Astrocyte of the cerebellum (primary cell): ENCODE measurements at regions not wholly inside any gene's neighbourhood (a gene's known extent, or its start where the extent isn't known, plus 50 kb on each side); places are given as distances from the start of the nearest gene placed in this dataset.

Source experiments
- DNase-seq: peaks from one replicate; pipeline ENCODE4 v3.0.0-alpha.2; 2011; ENCODE audit warnings: low read depth
- H3K4me3 ChIP-seq: 2 replicates; pipeline ENCODE4 v1.5.1; 2011; ENCODE audit warnings: mild to moderate bottlenecking, low read depth, low read length, moderate library complexity
- in situ Hi-C: cut with HindIII; loops from 2 replicates; pipeline ENCODE4 v1.10.0; 2017; ENCODE audit warnings: low sequenced_read_pairs
- TF ChIP-seq, protein P1 (sequence below): IDR thresholded peaks from 2 replicates; pipeline ENCODE4 v1.5.1; 2012; ENCODE audit warnings: low read length, low read depth, moderate library complexity, mild to moderate bottlenecking; ENCODE audit errors: missing control alignments

GRCh38 chr6:164731539-164731938 lies 577.9 kb downstream of the C6orf118 start:
- TF ChIP-seq, protein P1, sequence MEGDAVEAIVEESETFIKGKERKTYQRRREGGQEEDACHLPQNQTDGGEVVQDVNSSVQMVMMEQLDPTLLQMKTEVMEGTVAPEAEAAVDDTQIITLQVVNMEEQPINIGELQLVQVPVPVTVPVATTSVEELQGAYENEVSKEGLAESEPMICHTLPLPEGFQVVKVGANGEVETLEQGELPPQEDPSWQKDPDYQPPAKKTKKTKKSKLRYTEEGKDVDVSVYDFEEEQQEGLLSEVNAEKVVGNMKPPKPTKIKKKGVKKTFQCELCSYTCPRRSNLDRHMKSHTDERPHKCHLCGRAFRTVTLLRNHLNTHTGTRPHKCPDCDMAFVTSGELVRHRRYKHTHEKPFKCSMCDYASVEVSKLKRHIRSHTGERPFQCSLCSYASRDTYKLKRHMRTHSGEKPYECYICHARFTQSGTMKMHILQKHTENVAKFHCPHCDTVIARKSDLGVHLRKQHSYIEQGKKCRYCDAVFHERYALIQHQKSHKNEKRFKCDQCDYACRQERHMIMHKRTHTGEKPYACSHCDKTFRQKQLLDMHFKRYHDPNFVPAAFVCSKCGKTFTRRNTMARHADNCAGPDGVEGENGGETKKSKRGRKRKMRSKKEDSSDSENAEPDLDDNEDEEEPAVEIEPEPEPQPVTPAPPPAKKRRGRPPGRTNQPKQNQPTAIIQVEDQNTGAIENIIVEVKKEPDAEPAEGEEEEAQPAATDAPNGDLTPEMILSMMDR, result no peak
- DNase-seq, result no peak
- in situ Hi-C loops, result no loop called here
- H3K4me3 ChIP-seq, result no peak overlapping the region

- no peak for DNase-seq
- TF ChIP-seq, protein P1, result no peak
- H3K4me3 ChIP-seq, result no peak overlapping the region
- in situ Hi-C loops, result no loop called here
Observed at GRCh38 chr6:164721460-164721859, 587.9 kb downstream of the C6orf118 start.

- H3K4me3 ChIP-seq, result no peak overlapping the region
- DNase-seq, result no peak
- in situ Hi-C loops, result no loop called here
- TF ChIP-seq, protein P1, result no peak
Observed at GRCh38 chr6:164700497-164700896, 608.9 kb downstream of the C6orf118 start.

- DNase-seq, result no peak
- in situ Hi-C loops, result loop anchor here (10.0 kb wide), 1 partner anchor 81 kb away; no protein-coding TSS in a partner anchor
- no peak overlapping the region for H3K4me3 ChIP-seq
- TF ChIP-seq, protein P1, result no peak
Observed at GRCh38 chr6:164695896-164696295, 613.5 kb downstream of the C6orf118 start.

DNA sequence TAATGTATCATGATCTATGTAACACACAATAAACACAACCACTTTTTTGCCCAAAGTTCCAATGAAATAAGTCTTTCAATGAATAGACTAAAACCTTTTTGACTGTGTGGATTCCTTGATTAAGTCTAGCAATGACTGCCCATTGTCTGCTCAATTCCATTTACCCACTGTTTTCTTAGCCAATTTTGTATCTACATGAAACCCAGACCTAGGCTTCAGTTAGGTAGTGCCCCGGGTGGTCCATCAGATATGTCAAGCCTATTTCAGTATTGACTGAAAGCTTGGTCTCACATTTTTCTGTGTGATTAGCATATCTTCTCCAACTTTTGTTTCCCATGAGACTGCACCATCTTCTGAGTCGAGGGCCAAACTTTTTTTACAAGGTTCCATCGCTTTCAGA lies 615.0 kb downstream of the C6orf118 start:
- in situ Hi-C loops, result loop anchor here (10.0 kb wide), 1 partner anchor 80 kb away; no protein-coding TSS in a partner anchor
- no peak overlapping the region for H3K4me3 ChIP-seq
- no peak for DNase-seq
- TF ChIP-seq, protein P1, result no peak

DNA sequence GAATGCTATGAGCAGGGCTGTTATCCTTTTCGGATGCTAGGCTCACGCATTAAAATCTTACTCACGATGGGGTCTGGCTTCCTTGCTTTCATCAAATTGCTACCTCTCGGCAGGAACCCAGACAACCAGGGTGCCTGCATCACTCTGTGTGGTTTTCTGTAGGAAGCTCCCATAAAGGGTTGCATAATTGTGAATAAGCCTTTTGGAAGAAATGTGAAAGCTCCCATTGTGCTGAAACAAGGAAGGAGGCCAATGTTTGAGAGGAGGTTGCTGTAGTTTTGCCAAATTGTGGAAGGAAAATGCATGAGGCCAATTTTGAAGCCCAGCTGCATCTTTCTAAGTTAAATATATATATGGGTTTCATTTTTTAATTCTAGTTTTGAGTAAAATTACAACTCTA lies 615.5 kb downstream of the C6orf118 start:
- H3K4me3 ChIP-seq, result no peak overlapping the region
- in situ Hi-C loops, result loop anchor here (10.0 kb wide), 1 partner anchor 79 kb away; no protein-coding TSS in a partner anchor
- DNase-seq, result peak; percentile 94
- TF ChIP-seq, protein P1, result no peak
